Activated CD4-positive, CD25-positive, alpha-beta regulatory T cell treated with anti-CD3 and anti-CD28 coated beads, Interleukin-2, amount 50 U/mL, for 16 hours (primary cell): ENCODE measurements at regions not wholly inside any gene's neighbourhood (a gene's known extent, or its start where the extent isn't known, plus 50 kb on each side); places are given as distances from the start of the nearest gene placed in this dataset.
"Not testable (repeated sequence)": the region's sequence is repeated elsewhere in the genome, so short reads cannot be mapped to it uniquely, and the experiment has no call there.

Experiments
- DNase-seq: peaks from one replicate; pipeline ENCODE4 v3.0.0-alpha.2; 2020; ENCODE audit warnings: low read depth, low spot score

- no peak for DNase-seq
Measured at GRCh38 chr9:75197561-75197960, 109.2 kb downstream of the OSTF1 start.

DNA sequence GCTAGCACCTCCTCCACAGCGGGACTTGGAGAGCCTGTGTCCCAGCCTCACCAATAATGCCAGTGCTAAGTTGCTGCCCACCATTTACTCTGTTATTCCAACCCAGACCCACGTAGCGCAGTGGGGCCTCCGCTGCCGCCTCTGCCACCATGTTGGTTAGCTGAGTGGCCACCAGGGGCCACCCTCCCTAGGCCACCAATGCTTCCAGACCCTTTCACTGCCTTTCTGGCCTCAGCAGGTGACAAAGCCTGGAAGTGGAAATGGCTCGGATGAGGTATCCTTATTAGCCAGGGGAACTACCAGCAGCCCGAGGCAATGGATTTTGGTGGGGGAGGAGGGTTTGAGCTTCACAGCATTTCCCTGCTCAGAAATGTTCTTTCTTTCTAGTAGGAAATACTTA, 110.1 kb downstream of the OSTF1 start:
- no peak for DNase-seq

GRCh38 chr9:75200892-75201470, 112.7 kb downstream of the OSTF1 start:
- DNase-seq: no peak

DNA sequence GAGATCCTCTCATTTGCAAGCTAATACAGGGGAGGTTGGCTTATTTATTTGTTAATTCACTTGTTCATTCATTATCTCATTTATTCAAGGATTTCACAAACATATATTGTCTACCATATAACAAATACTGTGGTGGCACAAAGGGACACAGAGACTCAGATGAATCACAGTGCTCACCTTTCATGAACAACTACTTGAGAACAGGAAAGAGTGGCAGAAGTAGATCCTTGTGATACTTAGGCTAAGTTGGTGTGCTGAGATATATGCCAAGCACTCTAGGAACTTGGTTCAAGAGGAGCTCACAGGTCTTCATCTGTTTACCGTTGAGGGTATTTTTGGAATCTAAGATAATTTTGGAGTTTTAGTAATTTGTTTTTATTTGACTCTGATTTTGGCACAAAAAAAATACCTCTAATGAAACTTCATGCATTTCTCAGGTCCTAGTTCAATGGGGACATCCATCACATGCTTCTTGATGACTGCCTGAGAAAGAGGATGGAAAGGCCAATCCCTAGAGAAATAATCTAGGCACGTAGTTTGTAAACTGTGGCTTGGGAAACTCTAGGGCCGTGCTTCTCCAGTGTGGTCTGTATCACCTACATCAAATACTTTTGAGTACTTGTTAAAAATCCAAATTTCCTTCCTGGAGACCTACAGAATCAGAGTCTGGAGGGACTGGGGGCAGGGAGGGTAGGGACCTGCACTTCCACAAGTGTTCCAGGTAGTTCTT, 113.3 kb downstream of the OSTF1 start:
- DNase-seq: no peak

- not testable (repeated sequence) for DNase-seq
Measured at GRCh38 chr9:75207997-75208396, 119.7 kb downstream of the OSTF1 start.

- DNase-seq: no peak
Measured at GRCh38 chr9:75210215-75210614, 121.9 kb downstream of the OSTF1 start.

DNA sequence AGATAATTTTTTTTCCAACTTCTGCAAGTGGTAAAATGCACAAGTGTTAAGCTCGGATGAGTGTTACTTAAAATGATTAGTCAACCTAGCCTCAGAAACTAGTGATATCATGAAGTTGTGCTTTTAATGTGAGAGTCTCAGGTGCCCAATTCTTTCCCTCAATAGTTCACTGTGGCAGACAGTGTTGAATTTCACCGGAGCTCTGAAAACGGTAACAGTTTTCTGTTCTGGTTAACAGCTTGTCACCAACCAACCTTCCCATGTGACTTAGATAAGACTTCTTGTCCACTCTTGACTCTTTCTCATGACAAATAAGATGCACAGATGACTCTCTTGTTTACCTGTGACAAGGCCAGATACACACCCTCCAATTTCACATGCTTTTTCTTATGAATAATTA, 125.5 kb downstream of the OSTF1 start:
- DNase-seq: no peak

DNA sequence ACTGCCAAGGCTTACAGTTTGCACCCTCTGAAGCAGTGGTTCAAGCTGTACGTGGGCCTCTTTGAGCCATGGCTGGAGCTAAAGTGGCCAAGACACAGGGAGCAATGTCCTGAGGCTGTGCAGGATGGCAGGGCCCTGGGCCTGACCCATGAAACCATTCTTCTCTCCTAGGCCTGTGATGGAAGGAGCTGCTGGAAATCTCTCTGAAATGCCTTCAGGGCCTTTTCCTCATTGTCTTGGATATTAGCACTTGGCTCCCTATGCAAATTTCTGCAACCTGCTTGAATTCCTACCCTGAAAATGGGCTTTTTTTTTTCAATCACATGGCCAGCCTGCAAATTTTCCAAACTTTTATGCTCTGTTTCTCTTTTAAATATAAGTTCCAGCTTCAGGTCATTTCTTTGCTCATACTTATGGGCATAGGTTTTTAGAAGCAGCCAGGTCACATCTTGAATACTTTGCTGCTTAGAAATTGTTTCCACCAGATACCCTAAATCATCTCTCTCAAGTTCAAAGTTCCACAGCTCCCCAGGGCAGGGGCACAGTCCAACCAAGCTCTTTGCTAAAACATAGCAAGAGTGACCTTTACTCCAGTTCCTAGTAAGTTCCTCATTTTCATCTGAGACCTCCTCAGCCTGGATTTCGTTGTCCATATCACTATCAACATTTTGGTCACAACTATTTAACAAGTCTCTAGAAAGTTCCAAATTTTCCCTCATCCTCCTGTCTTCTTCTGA, 138.3 kb downstream of the OSTF1 start:
- no peak for DNase-seq

DNA sequence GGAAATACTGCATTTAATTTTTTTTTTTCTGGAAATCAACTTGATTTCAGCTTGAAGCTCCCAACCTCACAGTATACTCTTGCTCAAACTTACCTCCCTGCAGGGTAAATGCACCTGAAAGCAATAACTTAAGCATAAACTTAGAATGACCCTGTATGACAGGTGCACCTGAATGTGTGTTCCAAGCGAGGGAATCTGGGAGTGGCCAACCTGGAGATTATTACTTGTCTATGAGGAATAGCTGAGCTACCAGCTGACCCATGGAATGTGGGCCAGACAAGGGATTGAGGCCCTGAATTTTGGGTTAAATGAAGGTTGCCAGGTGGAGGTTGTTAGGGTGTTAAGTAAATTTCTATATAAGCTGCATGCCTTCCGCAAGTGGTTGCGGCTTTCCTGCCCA, 140.6 kb downstream of the OSTF1 start:
- DNase-seq: no peak

DNA sequence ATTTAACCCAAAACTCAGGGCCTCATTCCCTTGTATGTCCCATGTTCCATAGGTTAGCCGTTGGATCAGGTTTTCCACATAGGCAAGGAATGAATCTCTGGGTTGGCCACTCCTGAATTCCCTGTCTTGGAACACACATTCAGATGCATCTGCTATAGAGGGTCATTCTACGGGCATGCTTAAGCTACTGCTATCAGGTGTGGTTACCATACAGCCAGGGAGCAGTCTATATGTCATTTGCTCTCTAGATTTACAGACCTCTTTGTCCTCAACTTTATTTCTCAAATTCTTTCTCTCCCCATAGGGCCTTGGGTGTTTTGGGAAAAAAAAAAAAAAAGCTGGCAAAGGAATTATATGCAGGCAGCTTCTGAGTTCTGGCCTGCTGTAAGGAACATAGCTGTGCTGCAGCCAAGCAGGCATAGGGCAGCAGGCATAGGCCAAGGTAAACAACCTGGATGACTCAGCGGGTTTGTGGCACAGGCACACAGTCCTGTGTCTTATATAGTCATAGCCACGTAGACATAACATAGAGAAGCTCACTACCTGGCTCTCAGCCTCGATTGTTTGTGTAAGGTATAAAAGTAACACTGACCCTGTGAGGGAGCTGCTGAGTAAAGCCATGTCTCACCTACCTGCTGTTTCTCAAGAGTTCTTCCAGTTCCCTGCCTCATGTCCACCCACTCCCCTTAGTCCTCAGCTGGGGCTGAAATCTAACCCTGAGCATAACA, 141.5 kb downstream of the OSTF1 start:
- DNase-seq: no peak

DNA sequence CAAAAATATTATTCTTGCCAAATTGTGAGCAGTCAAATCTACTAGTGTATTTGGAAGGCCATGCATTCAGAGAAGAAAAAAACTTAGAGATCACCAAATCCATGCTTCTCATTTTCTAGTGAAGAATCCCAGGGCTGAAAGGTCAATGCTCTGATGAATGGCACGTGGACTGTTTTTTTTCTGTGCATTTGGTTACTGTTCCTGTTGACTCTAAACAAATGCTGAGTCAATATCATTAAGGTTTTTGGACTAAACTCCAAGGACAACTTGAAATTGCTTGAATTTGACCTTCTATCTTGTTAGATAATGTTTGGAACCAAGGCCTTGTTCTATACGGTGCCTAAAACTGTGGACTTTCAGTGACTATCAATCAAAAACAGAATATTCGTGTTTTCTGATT, 142.2 kb downstream of the OSTF1 start:
- DNase-seq: no peak

GRCh38 chr9:75231167-75231566, 142.9 kb downstream of the OSTF1 start:
- no peak for DNase-seq

GRCh38 chr9:75233011-75233410, 144.7 kb downstream of the OSTF1 start:
- no peak for DNase-seq

- no peak for DNase-seq
Measured at GRCh38 chr9:75235632-75236031, 147.3 kb downstream of the OSTF1 start.

- DNase-seq: peak; percentile 4
Measured at GRCh38 chr9:75238311-75238976, 150.1 kb downstream of the OSTF1 start.

GRCh38 chr9:75239176-75239575, 150.9 kb downstream of the OSTF1 start:
- DNase-seq: no peak

DNA sequence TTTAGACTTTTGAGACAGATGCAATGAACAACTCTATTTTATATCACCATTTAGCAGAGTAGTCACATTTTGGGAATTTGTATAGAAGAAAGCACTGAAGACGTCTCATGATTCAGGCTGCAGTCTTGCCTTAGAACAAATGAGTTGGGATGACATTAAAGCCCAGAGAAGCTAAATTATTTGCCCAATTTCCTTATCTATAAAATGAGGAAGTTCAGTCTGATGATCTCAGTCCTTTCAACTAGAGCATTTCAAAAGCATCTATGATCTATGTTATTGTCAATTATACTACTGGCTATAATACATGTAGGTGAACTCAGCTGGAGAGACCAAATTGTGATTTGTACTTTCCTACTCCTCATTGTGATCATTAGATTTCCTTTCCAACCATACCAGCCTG, 154.1 kb downstream of the OSTF1 start:
- DNase-seq: no peak

DNA sequence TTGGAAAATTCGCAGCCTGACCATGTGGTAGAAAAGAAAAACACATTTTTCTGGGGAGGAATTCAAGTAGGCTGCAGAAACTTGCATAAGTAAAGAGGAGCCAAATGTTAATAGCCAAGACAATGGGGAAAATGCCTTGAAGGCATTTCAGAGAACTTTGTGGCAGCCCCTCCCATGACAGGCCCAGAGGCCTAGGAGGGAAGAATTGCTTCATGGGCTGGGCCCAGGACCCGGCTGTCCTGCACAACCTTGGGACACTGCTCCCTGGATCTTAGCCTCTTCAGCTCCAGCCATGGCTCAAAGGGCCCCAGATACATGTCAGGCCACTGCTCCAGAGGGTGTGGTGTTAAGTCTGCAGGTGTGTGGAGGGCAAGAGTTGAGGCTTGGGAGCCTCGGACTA, 158.6 kb downstream of the OSTF1 start:
- no peak for DNase-seq

GRCh38 chr9:75265525-75265972, 177.2 kb downstream of the OSTF1 start:
- peak; percentile 21 for DNase-seq

DNA sequence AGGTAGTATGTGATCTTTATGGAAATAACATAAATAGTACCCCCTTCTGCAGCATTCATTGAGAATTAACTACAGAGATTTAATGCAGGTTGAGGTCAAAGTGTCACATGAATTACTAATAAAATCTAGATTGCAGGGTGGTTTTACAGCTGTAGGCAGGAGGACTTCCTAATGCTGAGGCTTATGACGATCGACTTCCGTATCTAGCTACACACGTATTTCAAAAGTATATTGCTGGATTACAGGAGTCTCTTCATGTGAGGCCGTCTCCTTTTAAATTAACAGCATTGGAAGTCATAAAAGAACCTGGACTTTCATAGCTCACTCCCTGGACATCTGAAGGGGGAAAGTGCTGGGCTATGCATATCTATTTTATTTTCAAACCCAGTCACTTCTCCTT, 180.9 kb downstream of the OSTF1 start:
- no peak for DNase-seq

- DNase-seq: not testable (repeated sequence)
Measured at GRCh38 chr9:75273055-75273454, 184.7 kb downstream of the OSTF1 start.

DNA sequence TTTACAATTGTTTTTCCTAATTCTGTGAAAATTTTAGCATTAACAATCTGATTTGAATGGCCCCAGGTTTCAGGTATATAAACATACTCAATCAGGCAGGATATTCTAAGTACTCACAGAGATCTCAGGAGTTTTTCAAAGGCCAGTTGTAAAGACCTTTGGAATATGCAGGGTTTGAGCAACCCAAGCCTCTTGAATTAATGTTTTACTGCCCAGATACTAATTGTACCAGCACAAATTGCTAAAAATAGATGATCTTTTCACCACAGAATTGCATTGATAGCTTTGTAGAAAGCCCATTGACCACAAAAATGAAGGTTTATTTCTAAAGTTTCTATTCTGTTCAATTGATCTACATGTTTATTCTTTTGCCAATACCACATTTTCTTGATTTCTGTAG, 186.5 kb downstream of the OSTF1 start:
- no peak for DNase-seq
